ENCODE measurements at regions not wholly inside any gene's neighbourhood (a gene's known extent, or its start where the extent isn't known, plus 50 kb on each side); places are given as distances from the start of the nearest gene placed in this dataset.

DNA sequence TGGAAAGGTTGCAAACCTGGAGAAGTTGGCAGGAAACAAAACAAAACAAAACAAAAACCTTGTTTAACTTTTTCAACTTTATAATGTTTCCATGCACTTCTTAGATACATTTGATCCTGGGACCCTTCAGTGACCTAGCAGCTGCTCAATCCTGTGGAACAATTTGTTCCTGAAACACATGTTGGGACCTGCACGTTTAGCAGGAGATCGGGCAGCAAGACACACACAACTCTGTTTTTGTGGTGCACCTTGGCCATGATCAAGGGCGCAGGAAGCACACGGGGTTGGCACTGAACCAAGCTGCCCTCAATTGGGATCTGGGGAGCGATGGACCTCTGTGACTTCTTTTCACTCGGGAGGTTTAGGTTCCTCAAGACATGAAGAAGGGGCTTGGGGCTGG, 268.7 kb downstream of the LOXHD1 start:
- Mint-ChIP-seq H3K36me3 (ENCODE audit: insufficient read depth, unreplicated experiment) (no peaks in the 10 kb centered on the region), H3K27ac (ENCODE audit: unreplicated experiment) (no peak overlapping the region), H3K9me3 (ENCODE audit: unreplicated experiment) (no peaks in the 10 kb centered on the region), H3K4me1 (ENCODE audit: low read depth, unreplicated experiment) (no peaks in the 10 kb centered on the region), H3K4me3 (ENCODE audit: unreplicated experiment) (no peak overlapping the region), H3K27me3 (ENCODE audit: insufficient read depth, unreplicated experiment) (peaks cover 2% of the 10 kb centered on the region)
- ChIA-PET CTCF (no interaction called here), POLR2A (no interaction called here)
- DNase-seq, result no peak
- Histone ChIP-seq H3K27me3 (replicated peaks; ENCODE audit: control insufficient read depth, insufficient read depth, low read length) (no peaks in the 10 kb centered on the region), H3K4me1 (no peaks in the 10 kb centered on the region), H3K4me3 (ENCODE audit: low read depth, low read length) (no peak overlapping the region), H3K36me3 (ENCODE audit: control insufficient read depth, insufficient read depth, low read length) (no peaks in the 10 kb centered on the region), H3K9me3 (no peaks in the 10 kb centered on the region)
- intact Hi-C loops (cut with micrococcal nuclease; ENCODE audit: unreplicated experiment), result no loop called here
- TF ChIP-seq, protein P1, sequence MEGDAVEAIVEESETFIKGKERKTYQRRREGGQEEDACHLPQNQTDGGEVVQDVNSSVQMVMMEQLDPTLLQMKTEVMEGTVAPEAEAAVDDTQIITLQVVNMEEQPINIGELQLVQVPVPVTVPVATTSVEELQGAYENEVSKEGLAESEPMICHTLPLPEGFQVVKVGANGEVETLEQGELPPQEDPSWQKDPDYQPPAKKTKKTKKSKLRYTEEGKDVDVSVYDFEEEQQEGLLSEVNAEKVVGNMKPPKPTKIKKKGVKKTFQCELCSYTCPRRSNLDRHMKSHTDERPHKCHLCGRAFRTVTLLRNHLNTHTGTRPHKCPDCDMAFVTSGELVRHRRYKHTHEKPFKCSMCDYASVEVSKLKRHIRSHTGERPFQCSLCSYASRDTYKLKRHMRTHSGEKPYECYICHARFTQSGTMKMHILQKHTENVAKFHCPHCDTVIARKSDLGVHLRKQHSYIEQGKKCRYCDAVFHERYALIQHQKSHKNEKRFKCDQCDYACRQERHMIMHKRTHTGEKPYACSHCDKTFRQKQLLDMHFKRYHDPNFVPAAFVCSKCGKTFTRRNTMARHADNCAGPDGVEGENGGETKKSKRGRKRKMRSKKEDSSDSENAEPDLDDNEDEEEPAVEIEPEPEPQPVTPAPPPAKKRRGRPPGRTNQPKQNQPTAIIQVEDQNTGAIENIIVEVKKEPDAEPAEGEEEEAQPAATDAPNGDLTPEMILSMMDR (IDR thresholded peaks at IDR 0.05; ENCODE audit: insufficient read depth in 1 of 2, low read depth in 1 of 2, low read length in 1 of 2, severe bottlenecking in 1 of 2, unreplicated experiment in 1 of 2), result no peak
- no TSS peak for BruUV-seq (replicated peaks)

DNA sequence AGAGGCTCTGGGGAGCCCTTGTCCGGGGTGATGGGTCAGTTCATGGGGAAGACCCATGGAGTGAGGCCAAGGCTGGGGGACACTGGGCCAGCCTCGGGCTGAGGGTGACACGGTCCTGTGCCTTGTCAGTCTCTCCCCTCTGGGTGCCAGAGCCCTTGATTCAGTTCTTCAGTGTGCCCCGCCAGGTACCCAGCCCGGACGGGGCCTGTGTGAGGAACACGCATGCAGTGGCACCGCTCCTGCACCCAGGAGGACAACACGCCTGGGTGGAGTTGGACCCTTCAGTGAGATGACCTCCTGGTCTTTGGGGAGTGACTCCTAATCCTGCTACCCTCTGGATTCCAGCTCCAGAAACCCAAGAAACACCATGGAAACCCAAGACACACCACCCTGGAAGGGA, 264.4 kb downstream of the LOXHD1 start:
- Mint-ChIP-seq H3K4me3 (ENCODE audit: unreplicated experiment) (no peak overlapping the region), H3K9me3 (ENCODE audit: unreplicated experiment) (no peaks in the 10 kb centered on the region), H3K36me3 (ENCODE audit: insufficient read depth, unreplicated experiment) (no peaks in the 10 kb centered on the region), H3K27ac (ENCODE audit: unreplicated experiment) (no peak overlapping the region), H3K4me1 (ENCODE audit: low read depth, unreplicated experiment) (no peaks in the 10 kb centered on the region), H3K27me3 (ENCODE audit: insufficient read depth, unreplicated experiment) (peaks cover 2% of the 10 kb centered on the region)
- TF ChIP-seq, protein P1 (IDR thresholded peaks at IDR 0.05; ENCODE audit: insufficient read depth in 1 of 2, low read depth in 1 of 2, low read length in 1 of 2, severe bottlenecking in 1 of 2, unreplicated experiment in 1 of 2), result no peak
- no peaks in the 10 kb centered on the region for H3K4me1 ChIP-seq
- no peaks in the 10 kb centered on the region for H3K9me3 ChIP-seq
- CTCF ChIA-PET, result no interaction called here
- no peaks in the 10 kb centered on the region for H3K27me3 ChIP-seq (replicated peaks; ENCODE audit: control insufficient read depth, insufficient read depth, low read length)
- no peak overlapping the region for H3K4me3 ChIP-seq (ENCODE audit: low read depth, low read length)
- intact Hi-C loops (cut with micrococcal nuclease; ENCODE audit: unreplicated experiment), result no loop called here
- no TSS peak for BruUV-seq (replicated peaks)
- no peaks in the 10 kb centered on the region for H3K36me3 ChIP-seq (ENCODE audit: control insufficient read depth, insufficient read depth, low read length)
- no peak for DNase-seq
- POLR2A ChIA-PET, result no interaction called here

DNA sequence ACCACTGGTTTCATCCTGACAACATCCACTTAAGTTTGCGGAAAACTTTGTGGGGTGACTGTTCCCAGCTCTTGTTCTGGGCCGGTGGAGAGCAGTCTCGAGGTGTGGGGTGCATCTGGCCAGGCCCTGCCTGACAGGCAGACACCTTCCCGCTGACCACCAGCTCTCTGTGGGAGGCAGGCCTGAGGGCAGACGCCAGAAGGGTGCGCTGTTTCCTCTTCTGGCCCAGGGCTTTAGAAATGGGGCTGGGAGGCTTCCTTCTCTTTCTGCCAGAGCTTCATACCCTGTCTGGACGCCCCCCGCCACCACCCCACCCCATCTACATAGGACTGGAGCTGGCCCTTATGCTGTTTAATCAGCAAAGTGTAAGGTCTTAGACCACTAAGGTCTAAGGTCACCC, 263.8 kb downstream of the LOXHD1 start:
- H3K27me3 ChIP-seq (replicated peaks; ENCODE audit: control insufficient read depth, insufficient read depth, low read length), result no peaks in the 10 kb centered on the region
- CTCF ChIA-PET, result interaction anchor here (0.6 kb wide), 1 partner anchor 55 kb away, joined by 4 read pairs; no protein-coding TSS in a partner anchor
- peaks cover 3% of the 10 kb centered on the region for H3K27me3 Mint-ChIP-seq (ENCODE audit: insufficient read depth, unreplicated experiment)
- no peaks in the 10 kb centered on the region for H3K9me3 ChIP-seq
- H3K4me1 Mint-ChIP-seq (ENCODE audit: low read depth, unreplicated experiment), result no peaks in the 10 kb centered on the region
- H3K4me1 ChIP-seq, result no peaks in the 10 kb centered on the region
- no peak overlapping the region for H3K27ac Mint-ChIP-seq (ENCODE audit: unreplicated experiment)
- no peak overlapping the region for H3K4me3 ChIP-seq (ENCODE audit: low read depth, low read length)
- no TSS peak for BruUV-seq (replicated peaks)
- no peak overlapping the region for H3K4me3 Mint-ChIP-seq (ENCODE audit: unreplicated experiment)
- TF ChIP-seq, protein P1 (IDR thresholded peaks at IDR 0.05; ENCODE audit: insufficient read depth in 1 of 2, low read depth in 1 of 2, low read length in 1 of 2, severe bottlenecking in 1 of 2, unreplicated experiment in 1 of 2), result peak in 1 of 2 experiments; percentile 31
- H3K36me3 Mint-ChIP-seq (ENCODE audit: insufficient read depth, unreplicated experiment), result no peaks in the 10 kb centered on the region
- H3K36me3 ChIP-seq (ENCODE audit: control insufficient read depth, insufficient read depth, low read length), result no peaks in the 10 kb centered on the region
- intact Hi-C loops (cut with micrococcal nuclease; ENCODE audit: unreplicated experiment), result no loop called here
- POLR2A ChIA-PET, result no interaction called here
- peak in 1 of 2 experiments; percentile 5 for DNase-seq
- H3K9me3 Mint-ChIP-seq (ENCODE audit: unreplicated experiment), result no peaks in the 10 kb centered on the region

Data from Caco-2 (cell line).